SKM-1 treated with dmso at 0.1 percent for 144 hours (cell line): ENCODE measurements at regions not wholly inside any gene's neighbourhood (a gene's known extent, or its start where the extent isn't known, plus 50 kb on each side); places are given as distances from the start of the nearest gene placed in this dataset.

Experiments
- DNase-seq: peaks from one replicate; lab custom pipeline; 2025; ENCODE audit not compliant: unreplicated experiment; lab: John Stamatoyannopoulos, UW

DNA sequence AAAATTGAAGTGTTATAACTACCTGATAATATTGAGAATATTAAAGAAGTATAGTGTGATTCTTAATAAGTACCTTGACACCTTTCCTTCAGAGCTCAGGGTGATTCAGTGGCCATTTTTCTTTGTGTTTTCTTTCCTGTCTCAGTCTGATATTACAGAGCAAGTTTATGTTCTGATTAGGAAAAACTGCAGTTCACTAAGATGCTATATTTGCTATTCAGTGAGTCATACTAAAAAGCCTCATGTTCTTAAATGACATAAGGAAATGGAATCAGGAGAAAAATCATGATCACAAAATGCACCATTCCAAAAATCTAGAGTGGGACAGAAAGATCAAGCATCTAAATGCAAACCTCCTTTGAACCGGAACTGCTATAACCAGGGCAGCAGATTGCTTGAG lies 390.6 kb upstream of the ATP2B1 start:
- no peak for DNase-seq

DNA sequence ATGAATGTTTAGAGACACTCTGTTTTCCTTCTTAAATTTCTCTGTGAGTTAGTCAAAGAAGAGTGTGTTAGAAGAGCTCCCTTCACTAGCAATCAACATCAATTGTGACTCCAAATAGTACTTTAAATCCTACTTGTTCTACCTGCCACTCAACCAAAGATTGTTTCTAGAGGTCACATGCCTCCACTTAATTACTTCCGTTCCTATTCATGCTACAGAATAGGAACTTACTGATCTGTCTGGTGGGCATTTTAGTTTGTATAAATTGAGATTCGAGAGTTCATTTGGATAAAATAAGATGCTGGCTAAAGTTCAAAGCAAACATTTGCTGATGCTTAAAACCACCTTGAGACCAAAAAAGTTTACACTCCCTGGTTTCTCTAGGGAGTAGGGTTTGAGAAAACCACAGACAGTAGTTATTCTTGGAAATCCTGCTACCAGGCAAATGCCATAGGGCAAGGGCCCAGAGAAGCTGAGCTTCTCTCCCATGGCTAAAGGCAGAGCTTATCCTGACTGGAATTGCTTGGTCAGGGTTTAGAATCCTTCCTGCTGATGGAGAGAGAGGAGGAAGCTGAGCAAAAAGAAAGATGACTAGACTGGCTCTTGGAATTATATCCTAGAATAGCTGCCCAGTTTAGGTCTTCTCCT lies 389.6 kb upstream of the ATP2B1 start:
- no peak for DNase-seq

GRCh38 chr12:90091809-90092208 lies 383.2 kb upstream of the ATP2B1 start:
- DNase-seq: no peak

- DNase-seq: no peak
Observed at GRCh38 chr12:90090929-90091651, 382.5 kb upstream of the ATP2B1 start.

GRCh38 chr12:90086281-90086680 lies 377.6 kb upstream of the ATP2B1 start:
- DNase-seq: no peak

GRCh38 chr12:90085494-90086274 lies 377.0 kb upstream of the ATP2B1 start:
- DNase-seq: no peak

GRCh38 chr12:90084018-90084417 lies 375.4 kb upstream of the ATP2B1 start:
- DNase-seq: no peak

DNA sequence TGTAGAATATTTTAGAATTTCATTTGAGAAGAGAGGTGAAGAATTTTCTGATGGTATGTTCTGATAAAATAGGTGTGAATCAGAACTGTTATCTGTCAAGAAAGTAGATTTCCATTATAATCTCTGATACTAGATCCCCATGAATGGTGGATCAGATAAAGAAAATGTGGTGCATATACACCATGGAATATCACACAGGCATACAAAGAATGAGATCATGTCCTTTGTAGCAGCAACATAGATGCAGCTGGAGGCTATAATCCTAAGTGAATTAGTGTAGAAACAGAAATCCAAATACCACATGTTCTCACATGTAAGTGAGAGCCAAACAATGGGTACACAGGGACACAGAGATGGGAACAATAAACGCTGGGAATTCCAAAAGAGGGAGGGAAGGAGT lies 372.0 kb upstream of the ATP2B1 start:
- DNase-seq: no peak

DNA sequence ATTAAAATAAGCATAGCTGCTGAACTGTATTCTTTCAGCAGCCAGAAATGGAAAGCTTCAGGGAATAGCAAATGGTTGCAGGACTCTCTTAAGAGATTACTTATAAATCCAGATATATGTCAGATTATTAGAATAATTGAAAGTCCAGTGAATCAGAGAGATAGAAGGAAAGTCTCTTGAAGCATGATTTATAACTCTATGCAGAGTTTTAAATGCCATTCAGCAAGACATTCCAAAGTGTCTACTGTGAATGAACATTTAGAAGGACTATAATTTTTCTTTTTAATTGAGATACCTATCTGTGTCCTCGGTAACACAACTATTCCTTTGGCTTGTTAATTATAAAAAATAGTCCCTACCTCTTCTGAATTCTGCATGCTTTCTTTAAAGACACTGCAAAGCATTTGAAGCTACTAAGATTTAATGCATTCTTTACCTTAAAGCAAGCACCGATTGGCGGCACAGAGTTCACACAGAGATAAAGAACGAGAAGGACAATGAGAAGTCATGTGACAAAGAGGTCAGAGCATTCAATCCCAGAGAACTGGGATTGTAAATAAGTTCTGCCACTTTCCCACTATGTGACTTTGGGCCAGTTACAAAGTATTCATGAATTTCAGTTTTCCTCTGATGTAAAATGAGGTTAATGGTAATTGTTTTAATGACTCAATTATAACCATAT lies 371.0 kb upstream of the ATP2B1 start:
- DNase-seq: no peak

GRCh38 chr12:90078344-90078743 lies 369.7 kb upstream of the ATP2B1 start:
- no peak for DNase-seq

- no peak for DNase-seq
Observed at GRCh38 chr12:90077756-90078155, 369.1 kb upstream of the ATP2B1 start.

DNA sequence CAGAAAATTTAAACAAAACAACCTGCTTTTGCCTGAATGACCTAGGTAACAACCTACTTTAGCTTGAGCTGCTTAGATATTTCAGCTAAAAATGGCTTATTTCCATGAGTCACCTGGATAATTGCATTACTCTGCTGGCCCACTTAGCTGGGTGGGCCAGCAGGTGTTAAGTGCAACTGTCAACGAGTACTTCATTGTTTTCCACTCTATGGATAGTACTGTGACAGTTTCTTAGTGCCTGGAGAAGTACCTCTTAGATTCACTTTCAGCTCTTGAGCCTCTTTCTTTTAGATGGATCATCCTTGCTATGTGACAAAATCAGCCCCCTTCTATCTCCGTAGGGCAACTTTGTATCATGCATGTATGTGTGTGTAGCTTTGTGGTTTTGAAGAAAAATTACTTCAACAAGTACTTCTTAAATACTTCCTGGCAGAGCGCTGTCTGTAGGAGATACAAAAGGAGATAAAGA lies 368.2 kb upstream of the ATP2B1 start:
- DNase-seq: no peak

DNA sequence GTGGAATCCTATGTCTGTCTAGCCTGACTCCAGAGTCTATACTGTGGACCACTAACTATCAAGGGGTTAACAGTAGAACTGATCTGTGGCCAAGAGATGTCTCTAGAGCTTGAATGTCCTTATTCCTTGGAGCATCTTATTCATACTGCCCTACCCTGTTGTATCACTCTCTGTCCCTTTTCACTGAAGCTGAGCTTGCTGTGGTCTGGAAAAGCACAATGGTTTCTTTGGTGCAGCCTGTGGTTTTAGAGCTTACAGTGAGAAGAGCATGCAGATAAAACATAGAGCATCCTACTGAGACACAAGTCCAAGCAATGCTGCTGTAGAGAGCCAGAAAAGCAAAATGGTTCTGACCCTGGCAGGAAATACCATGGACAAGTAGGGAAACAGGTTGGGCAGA lies 367.0 kb upstream of the ATP2B1 start:
- no peak for DNase-seq

GRCh38 chr12:90074086-90074485 lies 365.4 kb upstream of the ATP2B1 start:
- no peak for DNase-seq

- DNase-seq: no peak
Observed at GRCh38 chr12:90071996-90072395, 363.4 kb upstream of the ATP2B1 start.

DNA sequence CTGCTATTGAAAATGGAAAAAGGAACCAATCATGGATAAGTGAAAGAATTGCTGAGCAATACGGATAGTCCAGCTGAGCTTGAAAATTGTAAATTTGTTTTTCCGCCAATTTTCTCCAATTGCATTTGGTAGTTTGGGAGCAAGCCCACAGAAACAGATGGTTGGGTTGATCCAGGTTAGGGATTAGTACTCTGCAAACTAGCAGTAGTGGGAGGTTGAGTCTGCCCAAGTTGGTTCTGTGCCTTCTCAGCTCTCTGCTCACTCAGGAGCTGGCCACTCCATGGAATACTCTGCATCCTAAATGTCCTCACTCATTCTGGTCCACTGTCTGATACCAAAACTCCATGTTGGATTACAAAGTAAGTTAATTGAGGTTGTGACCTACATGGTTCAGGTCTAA lies 361.1 kb upstream of the ATP2B1 start:
- DNase-seq: no peak

GRCh38 chr12:90067791-90068190 lies 359.2 kb upstream of the ATP2B1 start:
- DNase-seq: no peak

- DNase-seq: no peak
Observed at GRCh38 chr12:90064852-90065801, 356.5 kb upstream of the ATP2B1 start.

GRCh38 chr12:90062799-90063198 lies 354.2 kb upstream of the ATP2B1 start:
- DNase-seq: no peak

DNA sequence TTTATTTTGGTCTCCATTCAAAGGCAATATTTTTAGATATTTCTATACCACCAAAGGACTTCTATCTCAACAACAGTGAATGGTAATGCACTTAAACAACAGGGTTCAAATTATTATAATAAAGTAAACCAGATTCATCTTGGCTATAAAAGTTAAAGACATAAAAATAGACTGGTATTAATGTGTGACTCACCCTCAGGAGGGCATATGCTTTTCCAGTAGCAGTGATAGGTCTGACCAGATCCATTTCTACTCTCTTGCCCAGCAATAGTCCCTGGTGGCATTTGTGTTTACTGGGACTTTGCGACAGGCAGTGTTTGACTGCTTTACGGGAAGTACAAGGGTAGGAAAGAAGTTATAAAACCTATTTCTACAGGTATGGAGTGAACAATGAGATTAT lies 353.2 kb upstream of the ATP2B1 start:
- DNase-seq: no peak
